Astrocyte (in vitro differentiated cells and primary cell): ENCODE measurements at regions not wholly inside any gene's neighbourhood (a gene's known extent, or its start where the extent isn't known, plus 50 kb on each side); places are given as distances from the start of the nearest gene placed in this dataset.

Experiments
- DNase-seq: peaks from one replicate; pipeline ENCODE4 v3.0.0-alpha.2; 2010; ENCODE audit warnings: low read depth
- FAIRE-seq: peaks from 2 replicates; lab custom pipeline; 2011; peaks lifted over from hg19 to GRCh38; lab: Jason Lieb, UNC
- H2AFZ ChIP-seq: 2 replicates; pipeline ENCODE4 v1.6.0; 2012; ENCODE audit warnings: low read depth, low read length, inconsistent platforms
- H3K27ac ChIP-seq: 2 replicates; pipeline ENCODE4 v1.5.1; 2011; ENCODE audit warnings: low read depth, low read length, inconsistent platforms
- H3K27me3 ChIP-seq: 2 replicates; pipeline ENCODE4 v1.6.0; 2011; ENCODE audit warnings: low read length, inconsistent platforms; ENCODE audit not compliant: insufficient read depth
- H3K36me3 ChIP-seq: 2 replicates; pipeline ENCODE4 v1.5.1; 2011; ENCODE audit warnings: low read length, inconsistent platforms; ENCODE audit not compliant: insufficient read depth
- H3K4me1 ChIP-seq: 2 replicates; pipeline ENCODE4 v1.5.1; 2011; ENCODE audit warnings: low read length, inconsistent platforms; ENCODE audit not compliant: insufficient read depth
- H3K4me2 ChIP-seq: 2 replicates; pipeline ENCODE4 v1.6.0; 2012; ENCODE audit warnings: low read length, inconsistent platforms
- H3K4me3 ChIP-seq: 2 replicates; pipeline ENCODE4 v1.5.1; 2011; ENCODE audit warnings: low read depth, mild to moderate bottlenecking, low read length, inconsistent platforms; ENCODE audit not compliant: insufficient read depth
- H3K79me2 ChIP-seq: 2 replicates; pipeline ENCODE4 v1.6.0; 2012; ENCODE audit warnings: mild to moderate bottlenecking, low read length, inconsistent platforms; ENCODE audit not compliant: insufficient read depth
- H3K9ac ChIP-seq: 2 replicates; pipeline ENCODE4 v1.6.0; 2012; ENCODE audit warnings: mild to moderate bottlenecking, low read length, inconsistent platforms
- H3K9me3 ChIP-seq: 2 replicates; pipeline ENCODE4 v1.5.1; 2012; ENCODE audit warnings: low read depth, mild to moderate bottlenecking, low read length, inconsistent platforms; ENCODE audit not compliant: insufficient read depth
- H4K20me1 ChIP-seq: 2 replicates; pipeline ENCODE4 v1.6.0; 2012; ENCODE audit warnings: low read length, inconsistent platforms; ENCODE audit not compliant: insufficient read depth
- H3K27ac Mint-ChIP-seq: one replicate; pipeline ENCODE4 v1.8.0; 2021; ENCODE audit warnings: mild to moderate bottlenecking, mixed read lengths; ENCODE audit not compliant: unreplicated experiment
- H3K27me3 Mint-ChIP-seq: one replicate; pipeline ENCODE4 v1.8.0; 2021; ENCODE audit warnings: low read depth, mixed read lengths; ENCODE audit not compliant: unreplicated experiment
- H3K36me3 Mint-ChIP-seq: one replicate; pipeline ENCODE4 v1.8.0; 2021; ENCODE audit warnings: low read depth, mixed read lengths; ENCODE audit not compliant: unreplicated experiment
- H3K4me1 Mint-ChIP-seq: one replicate; pipeline ENCODE4 v1.8.0; 2021; ENCODE audit warnings: low read depth, mixed read lengths; ENCODE audit not compliant: unreplicated experiment
- H3K4me3 Mint-ChIP-seq: one replicate; pipeline ENCODE4 v1.8.0; 2021; ENCODE audit warnings: mild to moderate bottlenecking, moderate library complexity, mixed read lengths; ENCODE audit not compliant: unreplicated experiment
- H3K9me3 Mint-ChIP-seq: one replicate; pipeline ENCODE4 v1.8.0; 2021; ENCODE audit warnings: mild to moderate bottlenecking, mixed read lengths; ENCODE audit not compliant: unreplicated experiment
- EZH2 ChIP-seq: IDR thresholded peaks from 2 replicates; pipeline ENCODE4 v1.6.1; 2012; ENCODE audit warnings: mild to moderate bottlenecking, low read length, inconsistent platforms; ENCODE audit not compliant: insufficient read depth
- TF ChIP-seq, protein P1 (sequence below): IDR thresholded peaks from 2 replicates; pipeline ENCODE4 v1.5.1; 2011; ENCODE audit warnings: low read depth, mild to moderate bottlenecking, inconsistent platforms, low read length, moderate library complexity; ENCODE audit not compliant: insufficient read depth

DNA sequence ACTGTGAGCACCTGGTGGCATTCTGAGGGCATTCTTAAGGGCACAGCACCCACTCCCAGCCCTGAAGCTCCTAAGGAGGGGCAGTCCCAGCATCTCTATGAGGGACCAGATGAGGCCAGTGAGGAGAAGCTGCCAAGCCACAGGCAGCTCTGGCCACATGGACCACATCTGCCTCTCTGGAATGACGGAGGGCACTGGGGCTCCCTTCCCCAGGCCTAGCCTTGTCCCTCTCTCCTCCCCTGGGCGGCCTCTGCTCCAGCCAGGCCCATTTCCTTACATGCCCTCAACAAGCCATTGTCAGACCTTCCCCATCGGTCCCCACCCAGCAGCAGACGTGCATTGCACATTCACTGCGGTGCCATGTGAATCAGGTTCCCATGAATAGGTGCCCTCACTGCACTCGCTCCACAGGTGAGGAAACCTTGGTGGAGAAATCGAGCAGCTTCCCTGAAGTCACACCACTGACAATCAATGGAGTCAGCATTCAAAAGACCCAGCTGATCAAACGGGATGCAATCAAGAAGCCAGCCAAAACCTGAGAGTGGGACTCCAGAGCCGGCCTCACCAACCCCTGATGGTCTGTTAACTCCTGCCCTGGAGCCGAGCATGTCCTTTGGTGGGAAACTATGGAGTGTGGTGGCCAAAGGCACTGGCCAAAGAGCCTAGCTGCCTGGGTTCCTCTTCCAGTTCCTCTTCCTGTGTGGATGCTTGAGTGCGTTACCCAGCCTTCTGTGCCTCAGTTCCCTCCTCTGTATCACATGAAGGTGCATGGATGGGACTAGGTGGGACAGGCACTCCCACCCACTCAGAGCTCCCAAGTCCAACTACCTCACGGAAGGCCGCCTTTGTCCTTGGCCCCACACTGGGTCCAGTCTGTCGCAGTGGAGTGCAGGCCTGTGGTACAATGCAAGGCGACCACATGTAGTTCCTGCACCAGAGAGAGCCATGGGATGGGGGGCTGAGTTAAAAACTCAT is 147.3 kb downstream of the ZFP36L2 start:
- no peak for FAIRE-seq
- H3K27me3 Mint-ChIP-seq, result peaks cover 6% of the 10 kb centered on the region

DNA sequence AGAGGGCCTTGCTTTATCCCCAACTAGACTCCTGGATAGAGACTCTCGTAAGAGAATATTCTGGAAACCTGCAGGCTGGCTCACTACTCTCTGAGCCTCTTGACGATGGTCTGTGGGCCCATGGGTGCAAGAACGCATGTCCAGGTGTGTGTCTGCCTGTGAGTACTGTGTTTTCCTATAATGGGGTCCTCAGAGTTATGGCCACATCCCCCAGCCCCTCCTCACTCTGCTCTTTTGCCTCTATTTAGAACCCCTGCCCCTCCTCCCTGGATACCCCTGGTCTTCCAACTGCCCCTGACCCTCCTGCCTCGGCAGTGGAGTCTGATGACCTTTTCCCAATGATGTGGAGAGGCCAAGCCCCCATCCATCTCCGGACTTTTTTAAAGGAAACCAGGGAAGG is 148.1 kb downstream of the ZFP36L2 start:
- Mint-ChIP-seq H3K36me3 (no peaks in the 10 kb centered on the region), H3K27me3 (peaks cover 6% of the 10 kb centered on the region), H3K9me3 (peaks cover 2% of the 10 kb centered on the region), H3K4me1 (peaks cover 50% of the 10 kb centered on the region), H3K4me3 (no peak overlapping the region), H3K27ac (no peak overlapping the region)
- Histone ChIP-seq H3K27me3 (no peaks in the 10 kb centered on the region), H3K79me2 (no peaks in the 10 kb centered on the region), H2AFZ (no peak overlapping the region), H3K4me1 (peaks cover 50% of the 10 kb centered on the region), H4K20me1 (no peaks in the 10 kb centered on the region), H3K36me3 (no peaks in the 10 kb centered on the region), H3K27ac (no peak overlapping the region), H3K4me2 (no peak overlapping the region), H3K9ac (no peak overlapping the region), H3K9me3 (no peaks in the 10 kb centered on the region), H3K4me3 (no peak overlapping the region)
- no peak for FAIRE-seq
- DNase-seq, result no peak
- TF ChIP-seq, protein P1, sequence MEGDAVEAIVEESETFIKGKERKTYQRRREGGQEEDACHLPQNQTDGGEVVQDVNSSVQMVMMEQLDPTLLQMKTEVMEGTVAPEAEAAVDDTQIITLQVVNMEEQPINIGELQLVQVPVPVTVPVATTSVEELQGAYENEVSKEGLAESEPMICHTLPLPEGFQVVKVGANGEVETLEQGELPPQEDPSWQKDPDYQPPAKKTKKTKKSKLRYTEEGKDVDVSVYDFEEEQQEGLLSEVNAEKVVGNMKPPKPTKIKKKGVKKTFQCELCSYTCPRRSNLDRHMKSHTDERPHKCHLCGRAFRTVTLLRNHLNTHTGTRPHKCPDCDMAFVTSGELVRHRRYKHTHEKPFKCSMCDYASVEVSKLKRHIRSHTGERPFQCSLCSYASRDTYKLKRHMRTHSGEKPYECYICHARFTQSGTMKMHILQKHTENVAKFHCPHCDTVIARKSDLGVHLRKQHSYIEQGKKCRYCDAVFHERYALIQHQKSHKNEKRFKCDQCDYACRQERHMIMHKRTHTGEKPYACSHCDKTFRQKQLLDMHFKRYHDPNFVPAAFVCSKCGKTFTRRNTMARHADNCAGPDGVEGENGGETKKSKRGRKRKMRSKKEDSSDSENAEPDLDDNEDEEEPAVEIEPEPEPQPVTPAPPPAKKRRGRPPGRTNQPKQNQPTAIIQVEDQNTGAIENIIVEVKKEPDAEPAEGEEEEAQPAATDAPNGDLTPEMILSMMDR, result no peak
- no peak for TF ChIP-seq EZH2

More for the DNA sequence above, 147.3 kb downstream of the ZFP36L2 start:
- no peak for DNase-seq
- no peak for TF ChIP-seq EZH2
- TF ChIP-seq, protein P1, result no peak
- Mint-ChIP-seq H3K27ac (no peak overlapping the region), H3K36me3 (no peaks in the 10 kb centered on the region), H3K4me1 (peaks cover 52% of the 10 kb centered on the region), H3K4me3 (no peak overlapping the region), H3K9me3 (peaks cover 2% of the 10 kb centered on the region)
- Histone ChIP-seq H4K20me1 (no peaks in the 10 kb centered on the region), H3K79me2 (no peaks in the 10 kb centered on the region), H2AFZ (no peak overlapping the region), H3K4me1 (peaks cover 50% of the 10 kb centered on the region), H3K27me3 (no peaks in the 10 kb centered on the region), H3K36me3 (no peaks in the 10 kb centered on the region), H3K4me3 (no peak overlapping the region), H3K9me3 (no peaks in the 10 kb centered on the region), H3K4me2 (no peak overlapping the region), H3K27ac (no peak overlapping the region), H3K9ac (no peak overlapping the region)

DNA sequence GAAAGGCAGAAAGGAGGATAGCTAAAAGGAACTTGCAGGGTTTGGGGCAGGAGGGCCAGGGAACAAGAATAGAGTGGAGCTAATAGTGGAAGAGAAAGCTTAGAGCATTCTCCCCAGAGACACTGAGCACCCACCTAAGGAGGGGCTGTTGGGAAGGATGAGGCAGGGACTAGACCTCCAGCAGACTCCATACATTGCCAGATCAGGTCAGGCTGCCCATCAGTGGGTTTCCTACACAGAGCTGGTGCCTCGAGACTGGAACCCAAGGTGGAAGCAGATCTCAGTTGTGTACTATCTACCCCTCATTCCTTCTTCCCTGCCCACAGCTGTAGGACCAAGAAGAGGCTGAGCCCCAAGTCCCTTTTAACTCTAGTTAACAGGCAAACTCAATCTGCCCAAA is 148.5 kb downstream of the ZFP36L2 start:
- Mint-ChIP-seq H3K4me1 (peaks cover 46% of the 10 kb centered on the region), H3K36me3 (no peaks in the 10 kb centered on the region), H3K27ac (no peak overlapping the region), H3K27me3 (peaks cover 6% of the 10 kb centered on the region), H3K9me3 (peaks cover 2% of the 10 kb centered on the region), H3K4me3 (no peak overlapping the region)
- H3K4me1 ChIP-seq, result peaks cover 48% of the 10 kb centered on the region
- DNase-seq (no peak), FAIRE-seq (no peak)
- TF ChIP-seq EZH2, result no peak
- TF ChIP-seq, protein P1, result no peak
- no peaks in the 10 kb centered on the region for H3K9me3 ChIP-seq
- H4K20me1 ChIP-seq, result no peaks in the 10 kb centered on the region
- H3K27ac ChIP-seq, result no peak overlapping the region
- H2AFZ ChIP-seq, result no peak overlapping the region
- H3K4me2 ChIP-seq, result no peak overlapping the region
- H3K9ac ChIP-seq, result no peak overlapping the region
- H3K4me3 ChIP-seq, result no peak overlapping the region
- H3K79me2 ChIP-seq, result no peaks in the 10 kb centered on the region
- H3K36me3 ChIP-seq, result no peaks in the 10 kb centered on the region
- H3K27me3 ChIP-seq, result no peaks in the 10 kb centered on the region
